Calu3 (cell line): ENCODE measurements at regions not wholly inside any gene's neighbourhood (a gene's known extent, or its start where the extent isn't known, plus 50 kb on each side); places are given as distances from the start of the nearest gene placed in this dataset.

ENCODE experiments used
- BruUV-seq: library from RNA; stranded (reverse); fragments of 400-500 nt; replicated peaks from 2 replicates; lab custom pipeline; 2021; lab: Mats Ljungman, UMichigan
- CTCF ChIA-PET: fragments of 300-600 bp; sonication (Branson Sonifier 250); formaldehyde crosslinking; loops from one replicate; lab custom pipeline; 2022; ENCODE audit warnings: antibody characterized with exemption; lab: Charles Lee
- DNase-seq: peaks from one replicate; pipeline ENCODE4 v3.0.0; 2022
- H3K27ac Mint-ChIP-seq: one replicate; pipeline ENCODE4 v1.8.0; 2022; ENCODE audit warnings: mixed read lengths; ENCODE audit not compliant: unreplicated experiment
- H3K27me3 Mint-ChIP-seq: one replicate; pipeline ENCODE4 v1.8.0; 2022; ENCODE audit warnings: mixed read lengths; ENCODE audit not compliant: unreplicated experiment
- H3K36me3 Mint-ChIP-seq: one replicate; pipeline ENCODE4 v1.8.0; 2022; ENCODE audit warnings: mild to moderate bottlenecking, moderate library complexity, mixed read lengths; ENCODE audit not compliant: insufficient read depth, unreplicated experiment
- H3K4me1 Mint-ChIP-seq: one replicate; pipeline ENCODE4 v1.8.0; 2022; ENCODE audit warnings: mild to moderate bottlenecking, low read depth, mixed read lengths; ENCODE audit not compliant: unreplicated experiment
- H3K4me3 Mint-ChIP-seq: one replicate; pipeline ENCODE4 v1.8.0; 2022; ENCODE audit warnings: mild to moderate bottlenecking, low read depth, moderate library complexity, mixed read lengths; ENCODE audit not compliant: unreplicated experiment
- H3K9me3 Mint-ChIP-seq: one replicate; pipeline ENCODE4 v1.8.0; 2022; ENCODE audit warnings: low read depth, mixed read lengths; ENCODE audit not compliant: unreplicated experiment
- CTCF ChIP-seq: fragments of 200-600 bp; IDR thresholded peaks from one replicate; pipeline ENCODE4 v1.8.0; 2022; ENCODE audit warnings: antibody characterized with exemption; ENCODE audit not compliant: unreplicated experiment
- intact Hi-C: fragments of 100-400 bp; cut with micrococcal nuclease; formaldehyde crosslinking; loops from one replicate; pipeline ENCODE4 v1.10.0; 2022; ENCODE audit not compliant: unreplicated experiment

- Mint-ChIP-seq H3K4me3 (no peak overlapping the region), H3K9me3 (no peaks in the 10 kb centered on the region), H3K4me1 (no peaks in the 10 kb centered on the region), H3K27me3 (no peaks in the 10 kb centered on the region), H3K36me3 (no peaks in the 10 kb centered on the region), H3K27ac (no peak overlapping the region)
- no TSS peak for BruUV-seq
- intact Hi-C loops: no loop called here
- no peak for DNase-seq
- TF ChIP-seq CTCF: no peak
- CTCF ChIA-PET: no interaction called here
Measured at GRCh38 chr2:81551040-81551634, 1246.6 kb upstream of the LRRTM1 start.

DNA sequence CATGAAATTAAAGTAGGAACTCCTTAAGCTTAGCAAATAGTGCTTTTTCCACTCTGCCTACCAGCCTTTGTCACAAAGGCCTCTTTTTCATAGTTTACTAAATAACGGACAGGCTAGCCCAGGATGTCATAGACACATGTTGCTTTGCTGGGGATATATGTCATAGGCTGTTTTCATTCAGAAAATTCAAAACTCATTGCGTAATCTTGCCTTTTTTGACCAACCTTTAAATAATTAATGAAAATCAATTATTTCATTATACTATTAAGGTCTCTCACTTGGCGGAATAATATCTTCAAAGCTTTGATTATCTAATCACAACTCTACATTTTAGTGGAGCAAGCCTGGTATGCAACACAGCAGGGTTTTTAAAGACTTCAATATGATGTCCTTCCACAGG is 1245.7 kb upstream of the LRRTM1 start:
- H3K27ac Mint-ChIP-seq: no peak overlapping the region
- no peaks in the 10 kb centered on the region for H3K4me1 Mint-ChIP-seq
- TF ChIP-seq CTCF: no peak
- CTCF ChIA-PET: no interaction called here
- no peaks in the 10 kb centered on the region for H3K27me3 Mint-ChIP-seq
- BruUV-seq: no TSS peak
- no peaks in the 10 kb centered on the region for H3K36me3 Mint-ChIP-seq
- no peak overlapping the region for H3K4me3 Mint-ChIP-seq
- H3K9me3 Mint-ChIP-seq: no peaks in the 10 kb centered on the region
- DNase-seq: no peak
- intact Hi-C loops: no loop called here

DNA sequence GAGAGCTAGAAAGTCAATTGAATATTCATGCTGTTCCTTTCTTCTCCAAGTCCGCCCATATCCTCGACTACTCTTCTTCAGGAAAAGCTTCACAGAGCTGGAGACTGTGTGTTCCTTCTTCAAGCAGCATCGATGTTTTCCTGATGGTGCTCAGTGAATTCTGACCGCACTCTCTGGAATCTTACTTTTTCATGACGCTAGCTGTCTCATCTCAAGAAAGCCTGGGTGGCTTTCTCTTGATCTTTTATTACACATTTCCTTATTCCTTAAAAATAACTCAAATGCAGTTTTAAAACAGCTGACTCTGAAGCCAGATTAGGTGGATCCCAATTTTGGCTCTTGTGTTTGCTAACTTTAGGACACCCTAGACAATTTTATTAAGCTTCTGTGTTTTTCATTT is 1245.1 kb upstream of the LRRTM1 start:
- TF ChIP-seq CTCF: no peak
- intact Hi-C loops: no loop called here
- BruUV-seq: no TSS peak
- no peak overlapping the region for H3K4me3 Mint-ChIP-seq
- H3K27ac Mint-ChIP-seq: no peak overlapping the region
- CTCF ChIA-PET: no interaction called here
- no peaks in the 10 kb centered on the region for H3K27me3 Mint-ChIP-seq
- no peak for DNase-seq
- H3K4me1 Mint-ChIP-seq: no peaks in the 10 kb centered on the region
- H3K36me3 Mint-ChIP-seq: no peaks in the 10 kb centered on the region
- H3K9me3 Mint-ChIP-seq: no peaks in the 10 kb centered on the region

DNA sequence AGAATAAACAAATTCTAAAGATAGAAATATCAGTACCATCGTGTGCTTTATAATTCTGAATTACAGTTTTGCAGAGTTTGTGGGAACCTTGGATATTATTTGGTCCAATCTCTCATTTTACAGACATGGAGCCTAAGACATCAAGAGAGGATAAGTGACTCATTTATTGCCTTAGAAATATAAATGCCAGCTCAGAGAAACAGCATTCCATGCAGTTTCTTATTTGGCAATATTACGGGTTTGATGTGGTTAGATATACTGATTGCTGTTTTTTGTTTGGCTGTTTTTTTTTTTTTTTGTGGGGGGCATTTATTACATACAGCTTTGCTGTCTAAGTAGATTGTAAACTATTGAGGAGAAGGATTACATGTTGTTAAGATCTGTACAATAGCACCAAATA is 1241.1 kb upstream of the LRRTM1 start:
- Mint-ChIP-seq H3K4me3 (no peak overlapping the region), H3K27me3 (no peaks in the 10 kb centered on the region), H3K9me3 (no peaks in the 10 kb centered on the region), H3K36me3 (no peaks in the 10 kb centered on the region), H3K27ac (no peak overlapping the region), H3K4me1 (no peaks in the 10 kb centered on the region)
- BruUV-seq: no TSS peak
- intact Hi-C loops: no loop called here
- no peak for TF ChIP-seq CTCF
- CTCF ChIA-PET: no interaction called here
- no peak for DNase-seq
